ENCODE measurements at regions not wholly inside any gene's neighbourhood (a gene's known extent, or its start where the extent isn't known, plus 50 kb on each side); places are given as distances from the start of the nearest gene placed in this dataset.

- no peak overlapping the region for H3K4me3 ChIP-seq (ENCODE audit: insufficient read depth, low read depth, low read length)
- no peaks in the 10 kb centered on the region for H3K36me3 ChIP-seq (ENCODE audit: insufficient read depth, low read length)
- Mint-ChIP-seq H3K4me3 (ENCODE audit: unreplicated experiment) (no peak overlapping the region), H3K27me3 (ENCODE audit: low read depth, unreplicated experiment) (no peaks in the 10 kb centered on the region), H3K36me3 (ENCODE audit: low read depth, unreplicated experiment) (no peaks in the 10 kb centered on the region), H3K27ac (ENCODE audit: unreplicated experiment) (no peak overlapping the region), H3K9me3 (ENCODE audit: unreplicated experiment) (no peaks in the 10 kb centered on the region), H3K4me1 (ENCODE audit: low read depth, unreplicated experiment) (peaks cover 2% of the 10 kb centered on the region)
- H3K27me3 ChIP-seq (ENCODE audit: insufficient read depth, low read length): no peaks in the 10 kb centered on the region
- H3K9ac ChIP-seq (ENCODE audit: low read length): no peak overlapping the region
- FAIRE-seq (no peak), DNase-seq (ENCODE audit: low read depth) (no peak)
- no peak for TF ChIP-seq EZH2 (IDR thresholded peaks at IDR 0.05; ENCODE audit: insufficient read depth, low read length)
- no peak for TF ChIP-seq CTCF (IDR thresholded peaks at IDR 0.05; ENCODE audit: insufficient read depth, low read depth, low read length)
- H3K4me2 ChIP-seq (ENCODE audit: low read length): no peak overlapping the region
- H4K20me1 ChIP-seq (ENCODE audit: insufficient read depth, low read length): no peaks in the 10 kb centered on the region
- no peaks in the 10 kb centered on the region for H3K4me1 ChIP-seq (ENCODE audit: insufficient read depth, low read length)
- H3K27ac ChIP-seq (ENCODE audit: low read depth, low read length): no peak overlapping the region
- no peaks in the 10 kb centered on the region for H3K9me3 ChIP-seq (ENCODE audit: insufficient read depth, low read depth, low read length)
- H3K79me2 ChIP-seq (ENCODE audit: insufficient read depth, low read length): no peaks in the 10 kb centered on the region
- H2AFZ ChIP-seq (ENCODE audit: low read depth, low read length): no peak overlapping the region
Measured at GRCh38 chr13:56909896-56910600, 230.7 kb upstream of the PRR20A start.

- Histone ChIP-seq H3K36me3 (ENCODE audit: insufficient read depth, low read length) (no peaks in the 10 kb centered on the region), H3K27me3 (ENCODE audit: insufficient read depth, low read length) (no peaks in the 10 kb centered on the region), H2AFZ (ENCODE audit: low read depth, low read length) (no peak overlapping the region), H3K4me1 (ENCODE audit: insufficient read depth, low read length) (no peaks in the 10 kb centered on the region), H3K4me2 (ENCODE audit: low read length) (no peak overlapping the region), H3K79me2 (ENCODE audit: insufficient read depth, low read length) (no peaks in the 10 kb centered on the region), H3K9me3 (ENCODE audit: insufficient read depth, low read depth, low read length) (no peaks in the 10 kb centered on the region), H3K9ac (ENCODE audit: low read length) (no peak overlapping the region), H4K20me1 (ENCODE audit: insufficient read depth, low read length) (no peaks in the 10 kb centered on the region), H3K27ac (ENCODE audit: low read depth, low read length) (no peak overlapping the region), H3K4me3 (ENCODE audit: insufficient read depth, low read depth, low read length) (no peak overlapping the region)
- no peak for FAIRE-seq
- Mint-ChIP-seq H3K4me3 (ENCODE audit: unreplicated experiment) (no peak overlapping the region), H3K27me3 (ENCODE audit: low read depth, unreplicated experiment) (no peaks in the 10 kb centered on the region), H3K36me3 (ENCODE audit: low read depth, unreplicated experiment) (no peaks in the 10 kb centered on the region), H3K4me1 (ENCODE audit: low read depth, unreplicated experiment) (no peaks in the 10 kb centered on the region), H3K27ac (ENCODE audit: unreplicated experiment) (no peak overlapping the region), H3K9me3 (ENCODE audit: unreplicated experiment) (no peaks in the 10 kb centered on the region)
- no peak for DNase-seq (ENCODE audit: low read depth)
- TF ChIP-seq CTCF (IDR thresholded peaks at IDR 0.05; ENCODE audit: insufficient read depth, low read depth, low read length): no peak
Measured at GRCh38 chr13:56917966-56918365, 222.8 kb upstream of the PRR20A start.

GRCh38 chr13:56923626-56924140 lies 217.0 kb upstream of the PRR20A start:
- Mint-ChIP-seq H3K9me3 (ENCODE audit: unreplicated experiment) (no peaks in the 10 kb centered on the region), H3K27me3 (ENCODE audit: low read depth, unreplicated experiment) (no peaks in the 10 kb centered on the region), H3K4me1 (ENCODE audit: low read depth, unreplicated experiment) (no peaks in the 10 kb centered on the region), H3K4me3 (ENCODE audit: unreplicated experiment) (no peak overlapping the region), H3K27ac (ENCODE audit: unreplicated experiment) (no peak overlapping the region), H3K36me3 (ENCODE audit: low read depth, unreplicated experiment) (no peaks in the 10 kb centered on the region)
- H3K9ac ChIP-seq (ENCODE audit: low read length): no peak overlapping the region
- H4K20me1 ChIP-seq (ENCODE audit: insufficient read depth, low read length): no peaks in the 10 kb centered on the region
- no peak overlapping the region for H3K4me3 ChIP-seq (ENCODE audit: insufficient read depth, low read depth, low read length)
- TF ChIP-seq EZH2 (IDR thresholded peaks at IDR 0.05; ENCODE audit: insufficient read depth, low read length): no peak
- TF ChIP-seq CTCF (IDR thresholded peaks at IDR 0.05; ENCODE audit: insufficient read depth, low read depth, low read length): no peak
- H3K27me3 ChIP-seq (ENCODE audit: insufficient read depth, low read length): no peaks in the 10 kb centered on the region
- H3K27ac ChIP-seq (ENCODE audit: low read depth, low read length): no peak overlapping the region
- H3K4me1 ChIP-seq (ENCODE audit: insufficient read depth, low read length): no peaks in the 10 kb centered on the region
- H3K4me2 ChIP-seq (ENCODE audit: low read length): no peak overlapping the region
- DNase-seq (ENCODE audit: low read depth) (no peak), FAIRE-seq (no peak)
- no peaks in the 10 kb centered on the region for H3K79me2 ChIP-seq (ENCODE audit: insufficient read depth, low read length)
- no peak overlapping the region for H2AFZ ChIP-seq (ENCODE audit: low read depth, low read length)
- H3K36me3 ChIP-seq (ENCODE audit: insufficient read depth, low read length): no peaks in the 10 kb centered on the region
- peaks cover 2% of the 10 kb centered on the region for H3K9me3 ChIP-seq (ENCODE audit: insufficient read depth, low read depth, low read length)

Data from astrocyte (in vitro differentiated cells and primary cell).